ENCODE measurements at regions not wholly inside any gene's neighbourhood (a gene's known extent, or its start where the extent isn't known, plus 50 kb on each side); places are given as distances from the start of the nearest gene placed in this dataset.
"Not testable (repeated sequence)": the region's sequence is repeated elsewhere in the genome, so short reads cannot be mapped to it uniquely, and the experiment has no call there.

DNA sequence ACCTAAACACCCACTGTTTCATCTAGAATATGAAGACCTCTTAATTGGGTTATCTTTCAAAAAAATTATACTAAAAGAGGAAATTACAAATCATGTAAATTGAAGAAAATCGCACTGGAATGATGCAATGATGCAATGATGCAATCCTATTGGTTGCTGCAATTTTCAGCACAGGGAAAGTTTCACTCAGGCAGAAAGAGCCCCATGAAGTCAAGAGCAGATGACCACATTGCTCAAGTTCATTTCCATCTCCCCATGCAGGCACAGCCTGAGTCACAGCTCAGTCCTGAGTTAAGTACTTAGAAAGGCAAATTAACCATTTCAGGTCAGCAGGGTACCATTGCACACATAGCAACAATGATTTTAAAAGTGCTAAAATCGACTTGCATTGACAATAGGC lies 180.3 kb upstream of the MYO3A start:
- Histone ChIP-seq H3K4me1 (no peaks in the 10 kb centered on the region), H3K36me3 (no peaks in the 10 kb centered on the region), H3K27ac (no peak overlapping the region), H3K4me3 (no peak overlapping the region), H3K27me3 (no peaks in the 10 kb centered on the region), H3K9me3 (no peaks in the 10 kb centered on the region)
- intact Hi-C loops (cut with DNase I; ENCODE audit: low total_unique reads) (no loop called here), in situ Hi-C loops (cut with MboI; ENCODE audit: low sequenced_read_pairs in 4 of 4) (no loop called here)
- DNase-seq, result no peak
- no peak for ATAC-seq
- no peak for TF ChIP-seq CTCF (IDR thresholded peaks at IDR 0.05 in 4 of 5, conservative IDR thresholded peaks at IDR 0.05 in 1 of 5)
- TF ChIP-seq POLR2A (IDR thresholded peaks at IDR 0.05), result no peak

DNA sequence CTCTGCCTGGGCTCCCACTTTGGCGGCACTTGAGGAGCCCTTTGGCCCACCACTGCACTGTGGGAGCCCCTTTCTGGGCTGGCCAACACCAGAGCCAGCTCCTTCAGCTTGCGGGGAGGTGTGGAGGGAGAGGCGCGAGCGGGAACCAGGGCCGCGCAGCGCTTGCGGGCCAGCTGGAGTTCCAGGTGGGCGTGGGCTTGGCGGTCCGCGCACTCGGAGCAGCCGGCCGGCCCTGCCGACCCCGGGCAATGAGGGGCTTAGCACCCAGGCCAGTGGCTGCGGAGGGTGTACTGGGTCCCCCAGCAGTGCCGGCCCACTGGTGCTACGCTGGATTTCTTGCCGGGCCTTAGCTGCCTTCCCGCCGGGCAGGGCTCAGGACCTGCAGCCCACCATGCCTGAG lies 178.2 kb upstream of the MYO3A start:
- H3K27me3 ChIP-seq; H3K36me3 ChIP-seq; intact Hi-C loops (cut with DNase I; ENCODE audit: low total_unique reads); in situ Hi-C loops (cut with MboI; ENCODE audit: low sequenced_read_pairs in 4 of 4); H3K4me1 ChIP-seq; H3K9me3 ChIP-seq; H3K27ac ChIP-seq; H3K4me3 ChIP-seq; ATAC-seq; DNase-seq: not testable (repeated sequence)

DNA sequence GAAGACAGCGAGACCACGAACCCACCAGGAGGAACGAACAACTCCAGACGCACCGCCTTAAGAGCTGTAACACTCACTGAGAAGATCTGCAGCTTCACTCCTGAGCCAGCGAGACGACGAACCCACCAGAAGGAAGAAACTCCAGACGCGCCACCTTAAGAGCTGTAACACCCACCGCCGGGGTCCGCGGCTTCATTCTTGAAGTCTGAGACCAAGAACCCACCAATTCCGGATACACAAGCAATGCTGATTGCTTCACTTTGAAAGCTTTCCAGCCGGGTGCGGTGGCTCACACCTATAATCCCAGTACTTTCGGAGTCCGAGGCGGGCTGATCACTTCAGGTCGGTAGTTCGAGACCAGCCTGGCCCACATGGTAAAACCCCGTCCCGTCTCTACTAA lies 177.2 kb upstream of the MYO3A start:
- in situ Hi-C loops (cut with MboI; ENCODE audit: low sequenced_read_pairs in 4 of 4), result no loop called here
- DNase-seq (no peak), ATAC-seq (no peak)
- H3K36me3 ChIP-seq, result no peaks in the 10 kb centered on the region
- H3K4me1 ChIP-seq, result no peaks in the 10 kb centered on the region
- H3K9me3 ChIP-seq, result no peaks in the 10 kb centered on the region
- no peaks in the 10 kb centered on the region for H3K27me3 ChIP-seq
- no peak overlapping the region for H3K27ac ChIP-seq
- no peak overlapping the region for H3K4me3 ChIP-seq
- TF ChIP-seq CTCF (IDR thresholded peaks at IDR 0.05 in 4 of 5, conservative IDR thresholded peaks at IDR 0.05 in 1 of 5) (no peak), POLR2A (IDR thresholded peaks at IDR 0.05) (no peak)
- intact Hi-C loops (cut with DNase I; ENCODE audit: low total_unique reads), result no loop called here

DNA sequence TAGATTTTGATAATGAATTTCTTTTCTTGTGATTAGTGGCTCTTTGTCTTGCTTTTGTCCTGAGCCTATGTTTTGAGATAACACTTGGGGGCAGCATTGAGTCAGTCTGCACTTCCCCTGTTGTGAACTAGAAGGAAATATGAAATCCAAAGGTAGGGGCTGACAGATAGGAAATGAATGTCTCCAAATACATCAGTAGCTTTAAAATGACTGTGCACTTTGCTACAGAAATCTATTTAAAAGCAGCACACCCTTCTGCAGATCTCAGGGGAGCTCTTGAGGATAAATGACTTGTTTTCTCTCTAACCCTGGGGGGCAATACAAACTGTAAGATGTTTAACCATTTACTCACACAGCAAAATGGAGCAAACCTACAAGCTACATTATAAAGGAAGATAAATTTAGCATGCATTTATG lies 176.0 kb upstream of the MYO3A start:
- intact Hi-C loops (cut with DNase I; ENCODE audit: low total_unique reads), result no loop called here
- no peaks in the 10 kb centered on the region for H3K36me3 ChIP-seq
- H3K27ac ChIP-seq, result no peak overlapping the region
- in situ Hi-C loops (cut with MboI; ENCODE audit: low sequenced_read_pairs in 4 of 4), result no loop called here
- ATAC-seq (no peak), DNase-seq (no peak)
- no peaks in the 10 kb centered on the region for H3K27me3 ChIP-seq
- TF ChIP-seq CTCF (IDR thresholded peaks at IDR 0.05 in 4 of 5, conservative IDR thresholded peaks at IDR 0.05 in 1 of 5) (no peak), POLR2A (IDR thresholded peaks at IDR 0.05) (no peak)
- no peaks in the 10 kb centered on the region for H3K4me1 ChIP-seq
- no peaks in the 10 kb centered on the region for H3K9me3 ChIP-seq
- H3K4me3 ChIP-seq, result no peak overlapping the region

DNA sequence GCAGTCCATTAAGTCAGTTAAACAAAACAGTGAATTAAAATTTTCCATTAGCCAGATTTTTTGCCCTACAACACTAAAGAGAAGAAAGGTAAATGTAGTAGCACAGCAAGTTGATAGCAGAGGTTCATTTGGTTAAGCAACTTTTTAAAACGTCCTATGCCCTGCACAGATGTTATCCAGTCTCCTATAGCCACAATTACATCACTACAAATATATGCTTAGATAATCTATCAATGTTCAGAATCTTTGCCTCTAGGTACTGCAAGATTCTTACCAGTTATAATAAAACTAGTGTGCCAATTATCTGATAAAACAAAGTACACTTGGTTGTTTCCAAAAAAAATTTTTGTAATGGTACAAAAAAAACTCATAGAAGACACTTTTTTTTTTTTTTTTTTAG lies 175.5 kb upstream of the MYO3A start:
- in situ Hi-C loops (cut with MboI; ENCODE audit: low sequenced_read_pairs in 4 of 4) (no loop called here), intact Hi-C loops (cut with DNase I; ENCODE audit: low total_unique reads) (no loop called here)
- no peaks in the 10 kb centered on the region for H3K9me3 ChIP-seq
- H3K27me3 ChIP-seq, result no peaks in the 10 kb centered on the region
- no peaks in the 10 kb centered on the region for H3K4me1 ChIP-seq
- TF ChIP-seq CTCF (IDR thresholded peaks at IDR 0.05 in 4 of 5, conservative IDR thresholded peaks at IDR 0.05 in 1 of 5) (no peak), POLR2A (IDR thresholded peaks at IDR 0.05) (no peak)
- ATAC-seq (no peak), DNase-seq (no peak)
- H3K36me3 ChIP-seq, result no peaks in the 10 kb centered on the region
- H3K27ac ChIP-seq, result no peak overlapping the region
- no peak overlapping the region for H3K4me3 ChIP-seq
